ENCODE measurements at regions not wholly inside any gene's neighbourhood (a gene's known extent, or its start where the extent isn't known, plus 50 kb on each side); places are given as distances from the start of the nearest gene placed in this dataset.

GRCh38 chr2:59761966-59762365 lies 791.5 kb downstream of the BCL11A start:
- intact Hi-C loops (cut with micrococcal nuclease) = no loop called here
- Mint-ChIP-seq H3K9me3 (ENCODE audit: insufficient read depth) (no peaks in the 10 kb centered on the region), H3K27ac (no peak overlapping the region), H3K4me3 (no peak overlapping the region), H3K4me1 (no peaks in the 10 kb centered on the region), H3K27me3 (no peaks in the 10 kb centered on the region)
- Histone ChIP-seq H3K27me3 (replicated peaks in 1 of 4; ENCODE audit: control extremely low read depth in 1 of 4, control insufficient read depth in 3 of 4, insufficient read depth in 4 of 4, low read length in 3 of 4) (no peaks in the 10 kb centered on the region), H3K4me2 (replicated peaks; ENCODE audit: low read depth, low read length, poor library complexity, severe bottlenecking) (no peak overlapping the region), H3K9me3 (ENCODE audit: control extremely low read depth in 1 of 3, control insufficient read depth in 2 of 3, insufficient read depth in 1 of 3, low read length in 2 of 3) (no peaks in the 10 kb centered on the region), H3K36me3 (replicated peaks in 1 of 2; ENCODE audit: control extremely low read depth in 1 of 2, control insufficient read depth in 1 of 2, extremely low read depth in 1 of 2, insufficient read depth in 2 of 2, low read length in 1 of 2) (no peaks in the 10 kb centered on the region), H3K4me1 (ENCODE audit: control insufficient read depth in 2 of 2, insufficient read depth in 2 of 2, low read length in 2 of 2) (no peaks in the 10 kb centered on the region), H3K9ac (ENCODE audit: low read length) (no peak overlapping the region), H3K27ac (ENCODE audit: low read length in 2 of 2) (no peak overlapping the region), H3K4me3 (ENCODE audit: control extremely low read depth in 1 of 5, extremely low read depth in 1 of 5, insufficient read depth in 1 of 5, low read depth in 2 of 5, low read length in 4 of 5) (no peak overlapping the region), H4K20me1 (ENCODE audit: control insufficient read depth, insufficient read depth, low read length, poor library complexity, severe bottlenecking) (no peaks in the 10 kb centered on the region), H3K79me2 (ENCODE audit: control insufficient read depth, insufficient read depth, low read length) (no peaks in the 10 kb centered on the region), H2AFZ (ENCODE audit: insufficient read depth, low read depth, low read length, poor library complexity, severe bottlenecking) (no peak overlapping the region)
- ATAC-seq (ENCODE audit: low read depth) = no peak
- TF ChIP-seq CTCF (IDR thresholded peaks at IDR 0.05) (no peak), EZH2 (IDR thresholded peaks at IDR 0.05; ENCODE audit: borderline replicate concordance, insufficient read depth, low read depth, low read length, poor library complexity, severe bottlenecking) (no peak)
- 100% methylated on average over 1 of the region's 1 CpG for WGBS (ENCODE audit: insufficient coverage)
- DNase-seq = no peak
- ChIA-PET POLR2A (no interaction called here), CTCF (no interaction called here)

- Mint-ChIP-seq H3K4me1 (peaks cover 2% of the 10 kb centered on the region), H3K9me3 (ENCODE audit: insufficient read depth) (no peaks in the 10 kb centered on the region), H3K4me3 (no peak overlapping the region), H3K27ac (no peak overlapping the region), H3K27me3 (no peaks in the 10 kb centered on the region)
- TF ChIP-seq CTCF (IDR thresholded peaks at IDR 0.05) (no peak), EZH2 (IDR thresholded peaks at IDR 0.05; ENCODE audit: borderline replicate concordance, insufficient read depth, low read depth, low read length, poor library complexity, severe bottlenecking) (no peak)
- Histone ChIP-seq H3K9me3 (ENCODE audit: control extremely low read depth in 1 of 3, control insufficient read depth in 2 of 3, insufficient read depth in 1 of 3, low read length in 2 of 3) (no peaks in the 10 kb centered on the region), H4K20me1 (ENCODE audit: control insufficient read depth, insufficient read depth, low read length, poor library complexity, severe bottlenecking) (no peaks in the 10 kb centered on the region), H3K4me3 (ENCODE audit: control extremely low read depth in 1 of 5, extremely low read depth in 1 of 5, insufficient read depth in 1 of 5, low read depth in 2 of 5, low read length in 4 of 5) (no peak overlapping the region), H2AFZ (ENCODE audit: insufficient read depth, low read depth, low read length, poor library complexity, severe bottlenecking) (no peak overlapping the region), H3K4me2 (replicated peaks; ENCODE audit: low read depth, low read length, poor library complexity, severe bottlenecking) (no peak overlapping the region), H3K9ac (ENCODE audit: low read length) (no peak overlapping the region), H3K36me3 (replicated peaks in 1 of 2; ENCODE audit: control extremely low read depth in 1 of 2, control insufficient read depth in 1 of 2, extremely low read depth in 1 of 2, insufficient read depth in 2 of 2, low read length in 1 of 2) (no peaks in the 10 kb centered on the region), H3K27me3 (replicated peaks in 1 of 4; ENCODE audit: control extremely low read depth in 1 of 4, control insufficient read depth in 3 of 4, insufficient read depth in 4 of 4, low read length in 3 of 4) (no peaks in the 10 kb centered on the region), H3K27ac (ENCODE audit: low read length in 2 of 2) (no peak overlapping the region), H3K4me1 (ENCODE audit: control insufficient read depth in 2 of 2, insufficient read depth in 2 of 2, low read length in 2 of 2) (no peaks in the 10 kb centered on the region), H3K79me2 (ENCODE audit: control insufficient read depth, insufficient read depth, low read length) (no peaks in the 10 kb centered on the region)
- intact Hi-C loops (cut with micrococcal nuclease) = no loop called here
- WGBS (ENCODE audit: insufficient coverage) = 92% methylated on average over 3 of the region's 5 CpGs
- POLR2A ChIA-PET = no interaction called here
- CTCF ChIA-PET = no interaction called here
- ATAC-seq (ENCODE audit: low read depth) (no peak), DNase-seq (no peak)
Measured at GRCh38 chr2:59756150-59756549, 797.3 kb downstream of the BCL11A start.
